H9 (cell line): ENCODE measurements at regions not wholly inside any gene's neighbourhood (a gene's known extent, or its start where the extent isn't known, plus 50 kb on each side); places are given as distances from the start of the nearest gene placed in this dataset.

ENCODE experiments used
- DNase-seq: peaks from one replicate; pipeline ENCODE4 v3.0.0-alpha.2; 2017
- H2AFZ ChIP-seq: one replicate; pipeline ENCODE4 v1.6.1; 2013; ENCODE audit warnings: mild to moderate bottlenecking, low read length, control low read depth, moderate library complexity
- H2AK5ac ChIP-seq: 2 replicates; pipeline ENCODE4 v1.6.1; 2013; ENCODE audit warnings: low read length, control low read depth, mixed read lengths; ENCODE audit not compliant: insufficient read length
- H2BK120ac ChIP-seq: one replicate; pipeline ENCODE4 v1.6.1; 2013; ENCODE audit warnings: low read depth, mild to moderate bottlenecking, low read length, control low read depth, inconsistent platforms; ENCODE audit not compliant: poor library complexity, severe bottlenecking
- H2BK12ac ChIP-seq: 2 replicates; pipeline ENCODE4 v1.6.1; 2013; ENCODE audit warnings: low read length, control low read depth, mixed read lengths, low read depth; ENCODE audit not compliant: insufficient read length
- H2BK15ac ChIP-seq: 2 replicates; pipeline ENCODE4 v1.6.1; 2013; ENCODE audit warnings: low read depth, low read length, control low read depth
- H2BK20ac ChIP-seq: one replicate; pipeline ENCODE4 v1.6.1; 2013; ENCODE audit warnings: low read depth, mild to moderate bottlenecking, low read length, control low read depth, inconsistent platforms; ENCODE audit not compliant: poor library complexity, severe bottlenecking
- H2BK5ac ChIP-seq: 2 replicates; pipeline ENCODE4 v1.6.1; 2013; ENCODE audit warnings: low read length, control low read depth, mixed read lengths; ENCODE audit not compliant: insufficient read length
- H3K14ac ChIP-seq: 2 replicates; pipeline ENCODE4 v1.6.1; 2013; ENCODE audit warnings: low read length, control low read depth; ENCODE audit not compliant: insufficient read depth
- H3K18ac ChIP-seq: 2 replicates; pipeline ENCODE4 v1.6.1; 2013; ENCODE audit warnings: low read depth, mild to moderate bottlenecking, mixed read lengths, low read length, control low read depth; ENCODE audit not compliant: insufficient read length
- H3K23ac ChIP-seq: 2 replicates; pipeline ENCODE4 v1.6.1; 2013; ENCODE audit warnings: low read length, control low read depth, mixed read lengths, low read depth; ENCODE audit not compliant: insufficient read length
- H3K23me2 ChIP-seq: 2 replicates; pipeline ENCODE4 v1.6.1; 2013; ENCODE audit warnings: low read depth, mild to moderate bottlenecking, mixed read lengths, low read length, control low read depth; ENCODE audit not compliant: insufficient read length, poor library complexity, severe bottlenecking
- H3K27ac ChIP-seq: 2 replicates; pipeline ENCODE4 v1.5.1; 2013; ENCODE audit warnings: low read length, control low read depth, mixed read lengths, low read depth; ENCODE audit not compliant: insufficient read length
- H3K27me3 ChIP-seq: 2 replicates; pipeline ENCODE4 v1.6.1; 2013; ENCODE audit warnings: low read length, control low read depth, inconsistent platforms; ENCODE audit not compliant: insufficient read depth
- H3K4ac ChIP-seq: 2 replicates; pipeline ENCODE4 v1.6.1; 2013; ENCODE audit warnings: low read depth, mild to moderate bottlenecking, control low read depth, inconsistent platforms, low read length, moderate library complexity
- H3K4me1 ChIP-seq: 2 replicates; pipeline ENCODE4 v1.6.1; 2013; ENCODE audit warnings: low read length, control low read depth, inconsistent platforms; ENCODE audit not compliant: insufficient read depth
- H3K4me2 ChIP-seq: 2 replicates; pipeline ENCODE4 v1.6.1; 2013; ENCODE audit warnings: low read length, control low read depth, mixed read lengths; ENCODE audit not compliant: insufficient read length, insufficient read depth
- H3K56ac ChIP-seq: 2 replicates; pipeline ENCODE4 v1.6.1; 2013; ENCODE audit warnings: low read depth, mild to moderate bottlenecking, mixed read lengths, low read length, control low read depth; ENCODE audit not compliant: insufficient read length
- H3K79me1 ChIP-seq: 2 replicates; pipeline ENCODE4 v1.6.1; 2013; ENCODE audit warnings: low read depth, mild to moderate bottlenecking, moderate library complexity, low read length, control low read depth, inconsistent platforms; ENCODE audit not compliant: insufficient read depth, poor library complexity, severe bottlenecking
- H3K79me2 ChIP-seq: 2 replicates; pipeline ENCODE4 v1.6.1; 2013; ENCODE audit warnings: low read length, control low read depth, inconsistent platforms; ENCODE audit not compliant: insufficient read depth
- H3K9ac ChIP-seq: 2 replicates; pipeline ENCODE4 v1.6.1; 2013; ENCODE audit warnings: low read length, control low read depth, mixed read lengths; ENCODE audit not compliant: insufficient read length; ENCODE audit errors: extremely low read depth
- H3K9me3 ChIP-seq: one replicate; pipeline ENCODE4 v1.6.1; 2013; ENCODE audit warnings: low read depth, low read length, inconsistent platforms; ENCODE audit not compliant: control insufficient read depth
- H3T11ph ChIP-seq: one replicate; pipeline ENCODE4 v1.6.1; 2013; ENCODE audit warnings: mild to moderate bottlenecking, low read length, control low read depth, inconsistent platforms
- H4K20me1 ChIP-seq: one replicate; pipeline ENCODE4 v1.6.1; 2013; ENCODE audit not compliant: control insufficient read depth, insufficient read length, insufficient read depth
- H4K5ac ChIP-seq: 2 replicates; pipeline ENCODE4 v1.6.1; 2013; ENCODE audit warnings: low read depth, mild to moderate bottlenecking, mixed read lengths, low read length, control low read depth; ENCODE audit not compliant: insufficient read length
- H4K8ac ChIP-seq: replicated peaks from 2 replicates; pipeline ENCODE4 v1.6.1; 2013; ENCODE audit warnings: low read length, control low read depth, mixed read lengths, low read depth; ENCODE audit not compliant: insufficient read length
- H4K91ac ChIP-seq: 2 replicates; pipeline ENCODE4 v1.6.1; 2013; ENCODE audit warnings: low read depth, mild to moderate bottlenecking, moderate library complexity, mixed read lengths, low read length, control low read depth; ENCODE audit not compliant: insufficient read length
- H3K27ac Mint-ChIP-seq, 3 experiments: 2 replicates in 2 of 3; 3 replicates in 1 of 3; pipeline ENCODE4 v1.8.0; 2020 to 2021; ENCODE audit warnings: mixed read lengths in 3 of 3, mild to moderate bottlenecking in 1 of 3, moderate library complexity in 1 of 3
- H3K27me3 Mint-ChIP-seq: 2 replicates; pipeline ENCODE4 v1.8.0; 2021; ENCODE audit warnings: low read depth, mild to moderate bottlenecking, moderate library complexity, mixed read lengths
- H3K36me3 Mint-ChIP-seq, 3 experiments: 2 replicates in 2 of 3; 3 replicates in 1 of 3; pipeline ENCODE4 v1.8.0; 2020 to 2021; ENCODE audit warnings: low read depth in 3 of 3, mixed read lengths in 3 of 3; ENCODE audit not compliant: insufficient read depth in 1 of 3
- H3K4me1 Mint-ChIP-seq, 2 experiments: 2 replicates each; pipeline ENCODE4 v1.8.0; 2020; ENCODE audit warnings: mixed read lengths in 2 of 2
- H3K4me3 Mint-ChIP-seq, 2 experiments: 2 replicates in 1 of 2; 3 replicates in 1 of 2; pipeline ENCODE4 v1.8.0; 2020 to 2021; ENCODE audit warnings: mild to moderate bottlenecking in 2 of 2, mixed read lengths in 2 of 2, moderate library complexity in 1 of 2
- H3K9me3 Mint-ChIP-seq, 2 experiments: 2 replicates in 1 of 2; 3 replicates in 1 of 2; pipeline ENCODE4 v1.8.0; 2020; ENCODE audit warnings: mild to moderate bottlenecking in 2 of 2, mixed read lengths in 2 of 2, moderate library complexity in 1 of 2
- TF ChIP-seq, protein P1 (sequence below): fragments of 200-600 bp; sonication (generic); conservative IDR thresholded peaks from 3 replicates; pipeline ENCODE4 v1.8.0; 2021; ENCODE audit warnings: antibody characterized with exemption, mild to moderate bottlenecking

- H3K4me1 Mint-ChIP-seq = peaks cover 0 to 2% of the 10 kb centered on the region in 2 experiments; a peak in 2 of 4 replicates
These were observed 55.0 kb upstream of the IL33 start for GRCh38 chr9:6160579-6160978.

More at GRCh38 chr9:6160579-6160978, 55.0 kb upstream of the IL33 start:
- no peak overlapping the region for H2BK120ac ChIP-seq
- H2AFZ ChIP-seq = no peak overlapping the region
- Mint-ChIP-seq H3K27ac (no peak overlapping the region), H3K36me3 (peaks cover 4 to 21% (median 13%) of the 10 kb centered on the region in 3 experiments), H3K4me3 (no peak overlapping the region), H3K9me3 (peaks cover 21% of the 10 kb centered on the region in 2 experiments), H3K27me3 (no peaks in the 10 kb centered on the region; the same call in none of the 2 replicates)
- H3K4me2 ChIP-seq = no peak overlapping the region
- H3K27ac ChIP-seq = no peak overlapping the region
- no peak overlapping the region for H3T11ph ChIP-seq
- no peak overlapping the region for H2BK12ac ChIP-seq
- H4K20me1 ChIP-seq = no peaks in the 10 kb centered on the region
- no peak overlapping the region for H3K9ac ChIP-seq
- DNase-seq = no peak
- no peak overlapping the region for H2AK5ac ChIP-seq
- no peaks in the 10 kb centered on the region for H3K27me3 ChIP-seq
- H3K56ac ChIP-seq = no peak overlapping the region
- no peak overlapping the region for H2BK15ac ChIP-seq
- H3K18ac ChIP-seq = no peak overlapping the region
- no peaks in the 10 kb centered on the region for H3K23me2 ChIP-seq
- H4K8ac ChIP-seq = no peak overlapping the region
- no peak overlapping the region for H4K91ac ChIP-seq
- no peaks in the 10 kb centered on the region for H3K4me1 ChIP-seq
- H3K23ac ChIP-seq = no peak overlapping the region
- no peak overlapping the region for H4K5ac ChIP-seq
- peaks cover 4% of the 10 kb centered on the region for H3K9me3 ChIP-seq
- H3K79me1 ChIP-seq = no peaks in the 10 kb centered on the region
- TF ChIP-seq, protein P1, sequence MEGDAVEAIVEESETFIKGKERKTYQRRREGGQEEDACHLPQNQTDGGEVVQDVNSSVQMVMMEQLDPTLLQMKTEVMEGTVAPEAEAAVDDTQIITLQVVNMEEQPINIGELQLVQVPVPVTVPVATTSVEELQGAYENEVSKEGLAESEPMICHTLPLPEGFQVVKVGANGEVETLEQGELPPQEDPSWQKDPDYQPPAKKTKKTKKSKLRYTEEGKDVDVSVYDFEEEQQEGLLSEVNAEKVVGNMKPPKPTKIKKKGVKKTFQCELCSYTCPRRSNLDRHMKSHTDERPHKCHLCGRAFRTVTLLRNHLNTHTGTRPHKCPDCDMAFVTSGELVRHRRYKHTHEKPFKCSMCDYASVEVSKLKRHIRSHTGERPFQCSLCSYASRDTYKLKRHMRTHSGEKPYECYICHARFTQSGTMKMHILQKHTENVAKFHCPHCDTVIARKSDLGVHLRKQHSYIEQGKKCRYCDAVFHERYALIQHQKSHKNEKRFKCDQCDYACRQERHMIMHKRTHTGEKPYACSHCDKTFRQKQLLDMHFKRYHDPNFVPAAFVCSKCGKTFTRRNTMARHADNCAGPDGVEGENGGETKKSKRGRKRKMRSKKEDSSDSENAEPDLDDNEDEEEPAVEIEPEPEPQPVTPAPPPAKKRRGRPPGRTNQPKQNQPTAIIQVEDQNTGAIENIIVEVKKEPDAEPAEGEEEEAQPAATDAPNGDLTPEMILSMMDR = no peak
- H2BK20ac ChIP-seq = no peak overlapping the region
- no peak overlapping the region for H3K4ac ChIP-seq
- no peak overlapping the region for H3K14ac ChIP-seq
- H3K79me2 ChIP-seq = no peaks in the 10 kb centered on the region
- no peak overlapping the region for H2BK5ac ChIP-seq
